Mesendoderm (in vitro differentiated cells): ENCODE measurements at regions not wholly inside any gene's neighbourhood (a gene's known extent, or its start where the extent isn't known, plus 50 kb on each side); places are given as distances from the start of the nearest gene placed in this dataset.

Experiments
- DNase-seq: peaks from one replicate; pipeline ENCODE4 v3.0.0; 2013
- H2AK5ac ChIP-seq: 2 replicates; pipeline ENCODE4 v1.6.1; 2013; ENCODE audit warnings: low read length, inconsistent platforms
- H2BK120ac ChIP-seq: 2 replicates; pipeline ENCODE4 v1.6.1; 2013; ENCODE audit warnings: low read depth, mild to moderate bottlenecking, low read length, moderate library complexity, mixed read lengths
- H2BK15ac ChIP-seq: replicated peaks from 2 replicates; pipeline ENCODE4 v1.6.1; 2013; ENCODE audit warnings: low read depth, mild to moderate bottlenecking, moderate library complexity
- H2BK5ac ChIP-seq: 2 replicates; pipeline ENCODE4 v1.6.1; 2013; ENCODE audit warnings: low read length, inconsistent platforms
- H3K18ac ChIP-seq: 2 replicates; pipeline ENCODE4 v1.6.1; 2013; ENCODE audit warnings: mild to moderate bottlenecking, low read length, mixed read lengths
- H3K23ac ChIP-seq: one replicate; pipeline ENCODE4 v1.6.1; 2013; ENCODE audit warnings: low read length
- H3K27ac ChIP-seq: 2 replicates; pipeline ENCODE4 v1.5.1; 2013; ENCODE audit warnings: low read depth, mild to moderate bottlenecking, inconsistent platforms, low read length, moderate library complexity
- H3K27me3 ChIP-seq: 2 replicates; pipeline ENCODE4 v1.6.1; 2013; ENCODE audit warnings: low read length, control low read depth, mild to moderate bottlenecking, inconsistent platforms; ENCODE audit not compliant: insufficient read depth, poor library complexity
- H3K36me3 ChIP-seq: 2 replicates; pipeline ENCODE4 v1.6.1; 2013; ENCODE audit warnings: low read length, inconsistent platforms; ENCODE audit not compliant: control insufficient read depth, insufficient read depth
- H3K4ac ChIP-seq: one replicate; pipeline ENCODE4 v1.6.1; 2013; ENCODE audit warnings: low read depth, mild to moderate bottlenecking, low read length, moderate library complexity
- H3K4me1 ChIP-seq: 2 replicates; pipeline ENCODE4 v1.6.1; 2013; ENCODE audit warnings: low read depth, low read length, inconsistent platforms; ENCODE audit not compliant: control insufficient read depth
- H3K4me2 ChIP-seq: 2 replicates; pipeline ENCODE4 v1.6.1; 2013; ENCODE audit warnings: low read length
- H3K4me3 ChIP-seq: 2 replicates; pipeline ENCODE4 v1.5.1; 2013; ENCODE audit warnings: mild to moderate bottlenecking, low read length
- H3K56ac ChIP-seq: one replicate; pipeline ENCODE4 v1.6.1; 2013; ENCODE audit warnings: low read length
- H3K79me1 ChIP-seq: 2 replicates; pipeline ENCODE4 v1.6.1; 2013; ENCODE audit warnings: low read length, inconsistent platforms
- H3K79me2 ChIP-seq: 2 replicates; pipeline ENCODE4 v1.6.1; 2013; ENCODE audit warnings: mild to moderate bottlenecking, low read length; ENCODE audit not compliant: control insufficient read depth, insufficient read depth
- H3K9ac ChIP-seq: 2 replicates; pipeline ENCODE4 v1.6.1; 2013; ENCODE audit warnings: low read length, inconsistent platforms
- H4K5ac ChIP-seq: one replicate; pipeline ENCODE4 v1.6.1; 2013; ENCODE audit warnings: low read length
- H4K8ac ChIP-seq: one replicate; pipeline ENCODE4 v1.6.1; 2013; ENCODE audit warnings: low read depth, mild to moderate bottlenecking, control low read depth, low read length, moderate library complexity
- WGBS: extraction: QIAGEN DNeasy Blood & Tissue Kit; methylation state at CpG from one replicate; pipeline ENCODE4 v1.1.7; 2013; ENCODE audit warnings: low lambda C conversion rate, missing lambda C conversion rate; ENCODE audit not compliant: insufficient coverage; ENCODE audit errors: extremely low coverage; 5-methylcytosine and 5-hydroxymethylcytosine counted together

- Histone ChIP-seq H3K79me2 (no peaks in the 10 kb centered on the region), H2BK120ac (no peak overlapping the region), H2BK5ac (no peak overlapping the region), H2AK5ac (no peak overlapping the region), H3K79me1 (no peaks in the 10 kb centered on the region), H3K9ac (no peak overlapping the region), H4K5ac (no peak overlapping the region), H3K4ac (no peak overlapping the region), H3K4me2 (no peak overlapping the region), H3K36me3 (no peaks in the 10 kb centered on the region), H3K4me3 (no peak overlapping the region), H3K23ac (no peak overlapping the region), H3K27ac (no peak overlapping the region), H4K8ac (no peak overlapping the region), H3K18ac (no peak overlapping the region), H3K4me1 (no peaks in the 10 kb centered on the region), H2BK15ac (no peak overlapping the region), H3K56ac (no peak overlapping the region), H3K27me3 (no peaks in the 10 kb centered on the region)
- DNase-seq: no peak
- WGBS: no CpG with 5 or more reads among the region's 5 CpGs
Measured at GRCh38 chr16:62903961-62904502, 867.8 kb upstream of the CDH8 start.

- Histone ChIP-seq H3K79me2 (no peaks in the 10 kb centered on the region), H3K4ac (no peak overlapping the region), H4K5ac (no peak overlapping the region), H2BK120ac (no peak overlapping the region), H4K8ac (no peak overlapping the region), H3K9ac (no peak overlapping the region), H3K4me1 (no peaks in the 10 kb centered on the region), H3K36me3 (no peaks in the 10 kb centered on the region), H2AK5ac (no peak overlapping the region), H3K4me2 (no peak overlapping the region), H3K18ac (no peak overlapping the region), H3K56ac (no peak overlapping the region), H3K27ac (no peak overlapping the region), H2BK5ac (no peak overlapping the region), H2BK15ac (no peak overlapping the region), H3K27me3 (no peaks in the 10 kb centered on the region), H3K23ac (no peak overlapping the region), H3K79me1 (no peaks in the 10 kb centered on the region), H3K4me3 (no peak overlapping the region)
- WGBS: no CpG with 5 or more reads among the region's 1 CpG
- no peak for DNase-seq
Measured at GRCh38 chr16:62899737-62900136, 863.5 kb upstream of the CDH8 start.

- Histone ChIP-seq H4K8ac (no peak overlapping the region), H2BK120ac (no peak overlapping the region), H2AK5ac (no peak overlapping the region), H3K18ac (no peak overlapping the region), H3K27ac (no peak overlapping the region), H4K5ac (no peak overlapping the region), H2BK15ac (no peak overlapping the region), H3K4me2 (no peak overlapping the region), H3K56ac (no peak overlapping the region), H3K9ac (no peak overlapping the region), H2BK5ac (no peak overlapping the region), H3K36me3 (no peaks in the 10 kb centered on the region), H3K79me1 (no peaks in the 10 kb centered on the region), H3K27me3 (no peaks in the 10 kb centered on the region), H3K23ac (no peak overlapping the region), H3K79me2 (no peaks in the 10 kb centered on the region), H3K4me3 (no peak overlapping the region), H3K4ac (no peak overlapping the region), H3K4me1 (no peaks in the 10 kb centered on the region)
- no peak for DNase-seq
- WGBS: no CpG with 5 or more reads among the region's 2 CpGs
Measured at GRCh38 chr16:62889097-62889496, 852.9 kb upstream of the CDH8 start.

- H4K8ac ChIP-seq: no peak overlapping the region
- no peak overlapping the region for H3K4ac ChIP-seq
- no peak overlapping the region for H3K23ac ChIP-seq
- no peaks in the 10 kb centered on the region for H3K4me1 ChIP-seq
- H3K36me3 ChIP-seq: no peaks in the 10 kb centered on the region
- H3K56ac ChIP-seq: no peak overlapping the region
- H2BK15ac ChIP-seq: no peak overlapping the region
- H2BK120ac ChIP-seq: no peak overlapping the region
- H3K79me1 ChIP-seq: no peaks in the 10 kb centered on the region
- 100% methylated on average over 2 of the region's 5 CpGs for WGBS
- no peak overlapping the region for H4K5ac ChIP-seq
- H3K79me2 ChIP-seq: no peaks in the 10 kb centered on the region
- no peaks in the 10 kb centered on the region for H3K27me3 ChIP-seq
- no peak overlapping the region for H3K27ac ChIP-seq
- no peak overlapping the region for H2AK5ac ChIP-seq
- H3K9ac ChIP-seq: no peak overlapping the region
- no peak overlapping the region for H3K4me3 ChIP-seq
- no peak for DNase-seq
- H3K4me2 ChIP-seq: no peak overlapping the region
- H3K18ac ChIP-seq: no peak overlapping the region
- H2BK5ac ChIP-seq: no peak overlapping the region
Measured at GRCh38 chr16:62883509-62883908, 847.3 kb upstream of the CDH8 start.

GRCh38 chr16:62882552-62883221 lies 846.4 kb upstream of the CDH8 start:
- Histone ChIP-seq H2BK120ac (no peak overlapping the region), H2BK5ac (no peak overlapping the region), H2AK5ac (no peak overlapping the region), H3K4me3 (no peak overlapping the region), H3K18ac (no peak overlapping the region), H3K79me1 (no peaks in the 10 kb centered on the region), H3K36me3 (no peaks in the 10 kb centered on the region), H3K9ac (no peak overlapping the region), H2BK15ac (no peak overlapping the region), H4K8ac (no peak overlapping the region), H3K27ac (no peak overlapping the region), H3K23ac (no peak overlapping the region), H3K4me1 (no peaks in the 10 kb centered on the region), H3K56ac (no peak overlapping the region), H4K5ac (no peak overlapping the region), H3K79me2 (no peaks in the 10 kb centered on the region), H3K27me3 (no peaks in the 10 kb centered on the region), H3K4me2 (no peak overlapping the region), H3K4ac (no peak overlapping the region)
- no CpG with 5 or more reads among the region's 5 CpGs for WGBS
- no peak for DNase-seq

GRCh38 chr16:62876133-62876532 lies 839.9 kb upstream of the CDH8 start:
- no peak for DNase-seq
- H3K36me3 ChIP-seq: no peaks in the 10 kb centered on the region
- no peak overlapping the region for H3K27ac ChIP-seq
- H3K79me2 ChIP-seq: no peaks in the 10 kb centered on the region
- no peak overlapping the region for H3K23ac ChIP-seq
- no peak overlapping the region for H4K8ac ChIP-seq
- H2AK5ac ChIP-seq: no peak overlapping the region
- H3K4ac ChIP-seq: no peak overlapping the region
- H4K5ac ChIP-seq: no peak overlapping the region
- H2BK120ac ChIP-seq: no peak overlapping the region
- WGBS: no CpG with 5 or more reads among the region's 1 CpG
- no peak overlapping the region for H3K9ac ChIP-seq
- no peaks in the 10 kb centered on the region for H3K27me3 ChIP-seq
- H2BK15ac ChIP-seq: no peak overlapping the region
- no peaks in the 10 kb centered on the region for H3K79me1 ChIP-seq
- H3K4me3 ChIP-seq: no peak overlapping the region
- no peak overlapping the region for H3K18ac ChIP-seq
- H2BK5ac ChIP-seq: no peak overlapping the region
- no peak overlapping the region for H3K56ac ChIP-seq
- no peak overlapping the region for H3K4me2 ChIP-seq
- no peaks in the 10 kb centered on the region for H3K4me1 ChIP-seq
